HG03060 (cell line): ENCODE measurements at regions not wholly inside any gene's neighbourhood (a gene's known extent, or its start where the extent isn't known, plus 50 kb on each side); places are given as distances from the start of the nearest gene placed in this dataset.
A peak's percentile ranks its signal among the peaks of the same experiment; 100 is the strongest.

Experiments
- ATAC-seq: cut with Tn5 transposase; IDR thresholded peaks from one replicate; pipeline ENCODE4 v1.9.1; 2021; ENCODE audit warnings: low read depth, moderate number of reproducible peaks; ENCODE audit not compliant: unreplicated experiment

DNA sequence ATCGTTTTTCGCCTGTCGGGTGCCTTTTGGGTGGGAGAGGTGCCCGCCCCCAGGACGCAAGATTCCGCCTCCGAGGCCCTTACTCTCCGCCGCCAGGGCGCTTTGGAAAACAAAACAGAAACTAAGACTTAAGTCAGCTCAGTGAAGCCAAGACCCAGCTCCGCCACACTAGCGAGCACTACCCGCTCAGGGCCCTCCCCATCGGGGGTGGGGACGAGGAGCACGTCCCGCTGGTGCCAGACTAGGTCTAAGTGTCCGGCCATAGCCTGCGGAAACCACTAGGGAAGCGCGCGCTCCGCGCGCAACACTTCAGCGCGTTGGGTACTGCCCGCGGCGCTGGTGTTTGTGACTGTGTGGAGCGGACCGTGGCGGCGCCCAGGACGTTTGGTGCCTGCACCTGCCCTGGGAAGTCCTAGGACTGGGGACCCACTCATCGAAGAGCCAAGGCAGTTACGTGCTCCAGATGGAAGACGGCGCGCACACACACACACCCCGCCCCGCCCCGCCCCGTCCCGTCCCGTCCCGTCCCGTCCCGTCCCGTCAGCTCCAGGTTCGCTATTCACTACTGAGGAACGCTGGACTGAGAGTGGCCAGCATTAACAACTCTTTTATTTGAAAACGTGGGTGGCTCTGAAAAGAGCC is 57.6 kb upstream of the BOLA1 start:
- peak; percentile 22 for ATAC-seq

DNA sequence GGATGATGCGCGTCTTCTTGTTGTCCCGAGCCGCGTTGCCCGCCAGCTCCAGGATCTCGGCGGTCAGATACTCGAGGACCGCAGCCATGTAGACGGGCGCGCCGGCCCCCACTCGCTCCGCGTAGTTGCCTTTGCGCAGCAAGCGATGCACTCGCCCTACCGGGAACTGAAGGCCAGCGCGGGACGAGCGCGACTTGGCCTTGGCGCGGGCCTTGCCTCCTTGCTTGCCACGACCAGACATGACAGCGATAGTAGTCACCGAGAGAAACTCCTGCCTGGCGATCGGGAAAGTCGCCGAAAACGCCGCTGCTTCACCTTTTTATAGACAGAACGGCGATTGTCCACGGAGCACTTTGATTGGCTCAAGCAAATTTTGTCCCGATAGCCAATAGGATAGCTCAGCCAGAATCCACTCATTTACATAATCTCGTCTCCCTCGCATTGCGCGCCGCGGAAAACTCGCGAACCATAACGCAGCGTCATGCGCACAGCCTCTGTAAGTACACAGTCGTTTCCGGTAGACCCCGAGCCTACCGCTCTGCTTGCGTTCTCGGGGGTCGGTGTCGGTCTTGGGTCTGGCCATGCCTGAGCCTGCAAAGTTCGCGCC is 56.8 kb upstream of the BOLA1 start:
- peak; percentile 56 for ATAC-seq

DNA sequence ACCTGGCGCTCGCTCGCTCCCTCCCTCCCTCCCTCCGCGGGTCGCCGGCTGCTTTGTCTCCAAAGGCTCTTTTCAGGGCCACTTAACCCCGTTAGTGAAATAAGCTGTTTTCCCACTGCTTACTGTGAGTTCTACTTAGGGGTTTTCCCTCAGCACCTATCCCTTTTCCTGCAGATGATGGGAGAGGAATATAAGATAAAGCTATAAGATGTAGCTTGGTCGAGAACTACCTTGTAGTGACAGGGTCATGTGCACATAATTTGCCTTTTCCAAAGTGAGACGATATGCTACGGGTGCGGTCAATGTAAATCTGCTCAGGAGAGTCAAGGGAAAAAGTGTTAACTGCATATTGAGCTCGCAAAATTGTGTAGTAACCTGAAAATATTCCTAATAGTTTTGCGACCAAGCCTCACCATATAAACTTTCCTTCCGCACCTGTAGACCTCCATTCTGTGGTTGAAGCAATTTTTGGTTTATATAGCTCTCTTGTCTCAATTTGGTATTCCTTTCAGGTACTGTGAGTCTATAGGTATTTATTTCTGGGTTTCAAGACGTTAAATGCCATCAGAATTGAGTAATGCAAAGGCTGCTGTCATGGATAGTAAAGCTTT is 55.8 kb upstream of the BOLA1 start:
- ATAC-seq, result no peak

DNA sequence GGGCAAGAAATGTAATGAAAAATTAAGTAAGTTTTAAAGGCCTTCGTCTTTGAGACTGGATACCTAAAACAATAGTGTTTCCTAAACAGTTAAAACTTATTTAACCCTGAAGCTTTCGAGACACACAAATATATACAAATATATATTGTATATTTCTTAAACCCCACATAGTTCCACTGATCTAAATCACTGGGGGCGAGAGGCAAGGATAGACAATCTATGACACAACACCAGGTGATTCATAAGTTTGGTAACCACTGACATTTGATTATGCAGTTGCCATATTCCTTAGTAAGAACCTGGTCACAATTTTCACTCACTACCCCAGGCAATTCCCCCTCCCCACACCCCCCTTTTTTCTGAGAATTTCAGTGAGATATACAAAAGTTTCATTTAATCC is 55.3 kb upstream of the BOLA1 start:
- ATAC-seq, result no peak

DNA sequence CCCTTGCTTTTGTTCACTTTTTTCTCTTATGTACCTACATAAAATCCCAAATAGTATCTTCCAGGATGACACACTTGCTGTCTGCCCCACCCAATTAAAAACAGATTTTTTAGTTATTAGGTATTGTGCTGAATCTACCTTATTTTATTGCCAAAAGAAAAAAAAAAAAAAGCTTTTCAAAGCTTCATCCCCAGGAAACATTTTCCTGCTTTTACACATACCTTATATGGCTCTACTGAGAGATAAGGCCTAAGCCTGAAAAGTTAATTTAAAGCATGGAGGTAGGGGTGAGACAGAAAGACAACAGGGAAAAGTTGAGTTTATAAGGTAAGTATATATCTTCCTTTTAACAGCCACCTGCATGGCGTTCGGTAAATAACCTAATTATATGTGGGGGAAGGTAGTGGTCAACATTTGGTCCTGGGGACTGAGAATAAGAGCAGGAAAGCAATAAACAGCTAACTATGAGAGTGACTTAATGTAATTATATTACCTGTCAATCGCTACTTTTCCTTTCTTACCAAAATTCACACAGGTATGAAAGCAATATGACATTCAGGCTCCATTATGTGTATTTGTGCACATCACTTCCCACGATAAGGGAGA is 54.6 kb upstream of the BOLA1 start:
- ATAC-seq, result no peak

DNA sequence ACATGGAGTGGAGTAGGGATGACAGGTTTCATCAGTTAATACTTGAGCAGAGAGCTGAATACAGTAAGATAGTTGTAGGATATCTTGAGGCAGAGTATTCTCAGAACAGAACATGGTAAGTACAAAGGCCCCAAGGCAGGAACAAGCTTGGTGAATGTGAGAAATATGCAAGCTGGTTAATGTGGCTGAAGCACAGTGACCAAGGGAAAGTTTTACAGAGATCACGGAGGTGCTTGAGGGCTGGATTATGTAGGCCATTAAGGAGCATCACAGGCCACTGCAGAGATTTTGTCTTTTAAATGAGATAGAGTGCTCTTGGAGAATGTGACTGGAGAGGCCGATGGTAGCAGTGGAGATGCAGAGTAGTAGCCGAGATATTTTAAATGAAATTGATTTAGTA is 54.0 kb upstream of the BOLA1 start:
- no peak for ATAC-seq

DNA sequence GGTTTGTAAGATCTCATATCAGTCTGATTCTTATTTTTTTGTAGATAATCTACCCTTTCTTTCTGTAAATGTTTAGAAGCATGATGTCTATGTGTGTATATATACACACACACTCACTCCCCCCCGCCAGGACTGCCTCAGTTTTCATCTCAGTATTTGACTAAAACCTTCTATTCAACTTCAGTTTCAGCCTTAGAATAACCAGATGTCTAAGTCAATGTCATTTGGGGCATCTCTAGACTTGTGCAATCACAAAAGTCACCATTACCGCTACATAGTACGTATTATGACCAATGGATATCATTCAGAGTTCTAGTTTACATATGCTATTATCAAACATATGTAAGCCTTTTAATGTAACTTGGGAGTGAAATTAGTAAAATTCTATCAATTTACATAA is 53.3 kb upstream of the BOLA1 start:
- no peak for ATAC-seq

DNA sequence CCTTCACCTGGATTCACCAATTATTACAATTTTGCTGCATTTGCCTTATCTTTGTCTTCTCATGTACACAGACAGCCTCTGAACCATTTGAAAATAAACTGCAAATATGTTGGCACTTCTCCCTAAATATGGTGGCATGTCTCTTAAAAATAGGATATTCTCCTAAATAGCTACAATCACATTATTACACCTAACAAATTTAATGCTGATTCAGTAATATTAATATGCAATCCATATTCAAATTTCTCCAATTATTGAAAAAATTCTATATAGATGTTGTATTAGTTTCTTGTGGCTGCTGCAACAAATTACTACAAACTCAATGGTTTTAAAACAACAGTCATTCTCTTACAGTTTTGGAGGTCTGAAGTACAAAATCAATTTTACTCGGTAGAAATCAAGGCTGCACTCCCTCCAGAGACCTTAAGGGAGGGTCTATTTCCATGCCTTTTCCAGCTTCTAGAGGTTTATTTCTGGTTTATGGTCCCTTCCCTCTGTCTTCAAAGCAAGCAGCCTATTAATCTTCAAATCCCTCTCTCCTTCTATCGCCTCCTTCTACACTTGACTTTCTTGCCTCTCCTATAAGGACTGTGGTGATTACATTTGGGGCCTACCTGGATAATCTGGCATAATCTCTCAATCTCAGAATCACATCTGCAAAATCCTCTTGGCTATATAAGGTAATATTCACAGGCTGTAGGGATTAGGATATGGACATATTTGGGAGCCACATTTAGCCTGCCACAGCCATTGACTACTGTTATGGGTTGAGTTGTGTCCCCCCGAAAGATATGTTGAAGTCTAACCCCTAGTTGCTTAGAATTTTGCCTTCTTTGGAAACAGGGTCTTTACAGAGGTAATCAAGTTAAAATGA is 52.5 kb upstream of the BOLA1 start:
- no peak for ATAC-seq

DNA sequence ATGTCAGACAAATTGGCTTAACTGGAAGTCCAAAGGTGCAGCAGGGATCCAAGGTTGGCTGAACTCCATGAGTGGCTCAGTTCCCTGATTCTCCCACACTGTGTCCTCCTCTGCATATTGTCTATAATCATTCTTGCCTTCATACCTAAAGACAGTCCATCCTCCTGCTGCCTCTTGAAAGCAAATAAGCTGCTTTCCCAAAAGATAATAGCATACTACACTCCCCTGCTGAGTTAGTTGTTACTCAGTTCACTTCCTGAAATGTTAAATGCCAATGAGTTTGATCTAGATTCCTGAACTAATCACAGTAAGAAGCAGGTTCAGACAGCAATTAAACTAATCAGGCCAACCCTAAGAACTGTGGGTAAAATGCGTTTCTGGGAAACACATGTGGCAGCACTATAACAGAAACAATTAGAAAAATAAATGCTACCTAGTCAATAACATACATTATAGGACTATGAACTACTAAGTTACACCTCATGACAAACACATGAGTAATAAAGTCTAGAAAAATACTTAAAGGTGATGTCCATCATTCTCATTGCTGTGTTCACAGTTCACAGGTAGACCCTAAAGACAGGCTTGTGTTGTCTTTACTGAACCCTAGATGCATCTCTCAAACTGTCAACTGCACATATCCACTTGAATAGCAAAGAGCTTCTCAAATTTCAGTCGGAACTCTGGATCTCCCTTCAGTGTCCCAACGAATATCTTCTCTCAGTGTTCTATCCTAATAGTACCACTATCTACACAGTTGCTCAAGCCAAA is 50.8 kb upstream of the BOLA1 start:
- no peak for ATAC-seq

DNA sequence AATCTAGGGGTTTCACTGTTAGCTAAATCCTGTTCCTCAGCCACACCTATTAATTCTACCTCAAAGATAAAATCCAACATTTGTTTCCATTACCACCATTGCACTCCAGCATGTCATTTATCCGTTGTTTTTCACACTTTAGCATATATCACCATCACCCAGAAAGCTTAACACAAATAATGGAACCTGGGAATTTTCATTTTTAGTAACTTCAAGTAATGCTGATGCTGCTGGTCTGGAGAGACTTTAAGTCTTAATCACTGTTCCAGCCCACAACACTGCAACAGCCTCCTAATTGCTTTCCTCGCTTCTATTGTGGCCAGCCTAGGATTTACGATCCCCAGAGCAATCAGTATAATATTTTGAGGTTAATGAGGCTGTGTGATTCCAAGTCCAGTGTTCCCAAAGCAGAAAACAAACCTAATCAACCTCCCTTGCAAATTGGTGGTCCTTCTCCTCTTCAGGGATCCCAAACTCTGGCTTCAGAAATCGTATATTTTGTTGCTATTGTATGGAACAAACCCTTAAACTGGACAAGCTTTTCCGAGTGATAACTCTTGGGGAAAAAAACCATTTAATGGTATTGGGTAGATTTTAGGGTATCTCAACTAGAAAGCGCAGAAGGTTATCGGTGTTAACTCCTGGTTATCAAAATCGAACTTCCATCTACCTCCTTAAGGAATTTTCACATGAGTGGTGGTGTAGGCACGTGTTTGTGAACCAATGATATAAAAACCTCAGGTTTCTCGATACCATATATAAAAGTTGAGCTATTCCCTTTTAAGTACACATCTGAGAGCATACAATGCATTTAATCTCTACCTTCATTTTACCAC is 50.0 kb upstream of the BOLA1 start:
- no peak for ATAC-seq
